ENCODE measurements at regions not wholly inside any gene's neighbourhood (a gene's known extent, or its start where the extent isn't known, plus 50 kb on each side); places are given as distances from the start of the nearest gene placed in this dataset.

- Histone ChIP-seq H3K4me1 (ENCODE audit: control insufficient read depth, insufficient read depth, low read length) (no peaks in the 10 kb centered on the region), H3K36me3 (ENCODE audit: control insufficient read depth in 2 of 2, insufficient read depth in 1 of 2, low read length in 2 of 2) (no peaks in the 10 kb centered on the region), H3K4me3 (ENCODE audit: low read depth, low read length) (no peak overlapping the region), H3K27ac (ENCODE audit: extremely low read depth, low read depth, low read length) (no peak overlapping the region), H3K9me3 (ENCODE audit: control insufficient read depth, insufficient read depth, low read depth, low read length) (no peaks in the 10 kb centered on the region)
- TF ChIP-seq ZNF391 (tag by site-specific recombination; IDR thresholded peaks at IDR 0.05; ENCODE audit: borderline replicate concordance, low read depth) (no peak), ZNF18 (tag by site-specific recombination; IDR thresholded peaks at IDR 0.05) (no peak), ZSCAN5A (tag by site-specific recombination; IDR thresholded peaks at IDR 0.05) (no peak), ZNF548 (tag by site-specific recombination; IDR thresholded peaks at IDR 0.05) (no peak), ZNF112 (tag by site-specific recombination; IDR thresholded peaks at IDR 0.05) (no peak), ZNF157 (tag by site-specific recombination; IDR thresholded peaks at IDR 0.05) (no peak), PRDM1 (tag by site-specific recombination; IDR thresholded peaks at IDR 0.05) (no peak), KLF9 (tag by site-specific recombination; IDR thresholded peaks at IDR 0.05; ENCODE audit: low read depth) (no peak)
- TF ChIP-seq, protein P1, sequence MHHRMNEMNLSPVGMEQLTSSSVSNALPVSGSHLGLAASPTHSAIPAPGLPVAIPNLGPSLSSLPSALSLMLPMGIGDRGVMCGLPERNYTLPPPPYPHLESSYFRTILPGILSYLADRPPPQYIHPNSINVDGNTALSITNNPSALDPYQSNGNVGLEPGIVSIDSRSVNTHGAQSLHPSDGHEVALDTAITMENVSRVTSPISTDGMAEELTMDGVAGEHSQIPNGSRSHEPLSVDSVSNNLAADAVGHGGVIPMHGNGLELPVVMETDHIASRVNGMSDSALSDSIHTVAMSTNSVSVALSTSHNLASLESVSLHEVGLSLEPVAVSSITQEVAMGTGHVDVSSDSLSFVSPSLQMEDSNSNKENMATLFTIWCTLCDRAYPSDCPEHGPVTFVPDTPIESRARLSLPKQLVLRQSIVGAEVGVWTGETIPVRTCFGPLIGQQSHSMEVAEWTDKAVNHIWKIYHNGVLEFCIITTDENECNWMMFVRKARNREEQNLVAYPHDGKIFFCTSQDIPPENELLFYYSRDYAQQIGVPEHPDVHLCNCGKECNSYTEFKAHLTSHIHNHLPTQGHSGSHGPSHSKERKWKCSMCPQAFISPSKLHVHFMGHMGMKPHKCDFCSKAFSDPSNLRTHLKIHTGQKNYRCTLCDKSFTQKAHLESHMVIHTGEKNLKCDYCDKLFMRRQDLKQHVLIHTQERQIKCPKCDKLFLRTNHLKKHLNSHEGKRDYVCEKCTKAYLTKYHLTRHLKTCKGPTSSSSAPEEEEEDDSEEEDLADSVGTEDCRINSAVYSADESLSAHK (tag by site-specific recombination; IDR thresholded peaks at IDR 0.05) = no peak
- TF ChIP-seq, protein P2, sequence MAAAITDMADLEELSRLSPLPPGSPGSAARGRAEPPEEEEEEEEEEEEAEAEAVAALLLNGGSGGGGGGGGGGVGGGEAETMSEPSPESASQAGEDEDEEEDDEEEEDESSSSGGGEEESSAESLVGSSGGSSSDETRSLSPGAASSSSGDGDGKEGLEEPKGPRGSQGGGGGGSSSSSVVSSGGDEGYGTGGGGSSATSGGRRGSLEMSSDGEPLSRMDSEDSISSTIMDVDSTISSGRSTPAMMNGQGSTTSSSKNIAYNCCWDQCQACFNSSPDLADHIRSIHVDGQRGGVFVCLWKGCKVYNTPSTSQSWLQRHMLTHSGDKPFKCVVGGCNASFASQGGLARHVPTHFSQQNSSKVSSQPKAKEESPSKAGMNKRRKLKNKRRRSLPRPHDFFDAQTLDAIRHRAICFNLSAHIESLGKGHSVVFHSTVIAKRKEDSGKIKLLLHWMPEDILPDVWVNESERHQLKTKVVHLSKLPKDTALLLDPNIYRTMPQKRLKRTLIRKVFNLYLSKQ (tag by site-specific recombination; IDR thresholded peaks at IDR 0.05; ENCODE audit: borderline replicate concordance) = no peak
- ChIA-PET CTCF (interaction anchor here (0.7 kb wide), 1 partner anchor 1737 kb away, joined by 5 read pairs; no protein-coding TSS in a partner anchor), POLR2A (no interaction called here)
These were observed 214.3 kb downstream of the KCNA4 start for GRCh38 chr11:29802522-29802921.

DNA sequence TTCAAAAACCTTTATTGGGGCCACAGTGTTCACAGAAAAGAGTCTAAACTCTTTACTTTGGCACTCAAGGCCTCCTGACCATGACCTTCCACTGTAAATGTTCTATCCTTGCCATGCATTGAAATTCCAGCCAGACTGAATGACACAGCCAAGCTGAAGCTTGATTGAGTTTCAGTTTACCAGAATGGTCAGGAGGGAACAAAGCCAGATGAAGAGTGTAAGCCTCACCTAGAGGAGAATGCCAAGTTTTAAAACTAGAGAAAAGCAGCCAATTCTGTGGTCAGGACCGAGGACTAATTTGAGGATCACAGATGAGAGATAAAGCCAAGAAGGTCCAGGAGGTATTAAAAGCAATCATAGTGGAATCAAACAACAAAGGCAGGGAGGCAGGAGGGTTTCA is 215.3 kb downstream of the KCNA4 start:
- CTCF ChIA-PET = no interaction called here
- POLR2A ChIA-PET = no interaction called here
- TF ChIP-seq ZNF324 (tag by site-specific recombination; IDR thresholded peaks at IDR 0.05) (no peak), SP7 (tag by site-specific recombination; IDR thresholded peaks at IDR 0.05) (no peak), ZXDB (tag by site-specific recombination; IDR thresholded peaks at IDR 0.05) (no peak), ZNF404 (tag by site-specific recombination; IDR thresholded peaks at IDR 0.05) (no peak), ZNF341 (tag by site-specific recombination; IDR thresholded peaks at IDR 0.05; ENCODE audit: low read depth) (no peak), ZNF174 (tag by site-specific recombination; IDR thresholded peaks at IDR 0.05) (no peak), ZNF175 (tag by site-specific recombination; IDR thresholded peaks at IDR 0.05) (no peak), ZNF677 (tag by site-specific recombination; IDR thresholded peaks at IDR 0.05) (no peak), ZNF571 (tag by site-specific recombination; IDR thresholded peaks at IDR 0.05) (no peak), ZNF623 (tag by site-specific recombination; IDR thresholded peaks at IDR 0.05) (no peak), ZSCAN23 (tag by site-specific recombination; IDR thresholded peaks at IDR 0.05) (no peak)
- TF ChIP-seq, protein P3, sequence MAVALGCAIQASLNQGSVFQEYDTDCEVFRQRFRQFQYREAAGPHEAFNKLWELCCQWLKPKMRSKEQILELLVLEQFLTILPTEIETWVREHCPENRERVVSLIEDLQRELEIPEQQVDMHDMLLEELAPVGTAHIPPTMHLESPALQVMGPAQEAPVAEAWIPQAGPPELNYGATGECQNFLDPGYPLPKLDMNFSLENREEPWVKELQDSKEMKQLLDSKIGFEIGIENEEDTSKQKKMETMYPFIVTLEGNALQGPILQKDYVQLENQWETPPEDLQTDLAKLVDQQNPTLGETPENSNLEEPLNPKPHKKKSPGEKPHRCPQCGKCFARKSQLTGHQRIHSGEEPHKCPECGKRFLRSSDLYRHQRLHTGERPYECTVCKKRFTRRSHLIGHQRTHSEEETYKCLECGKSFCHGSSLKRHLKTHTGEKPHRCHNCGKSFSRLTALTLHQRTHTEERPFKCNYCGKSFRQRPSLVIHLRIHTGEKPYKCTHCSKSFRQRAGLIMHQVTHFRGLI (tag by site-specific recombination; IDR thresholded peaks at IDR 0.05) = no peak

More for the DNA sequence above, 215.3 kb downstream of the KCNA4 start:
- Histone ChIP-seq H3K36me3 (ENCODE audit: control insufficient read depth in 2 of 2, insufficient read depth in 1 of 2, low read length in 2 of 2) (no peaks in the 10 kb centered on the region), H3K9me3 (ENCODE audit: control insufficient read depth, insufficient read depth, low read depth, low read length) (no peaks in the 10 kb centered on the region), H3K27ac (ENCODE audit: extremely low read depth, low read depth, low read length) (no peak overlapping the region), H3K4me1 (ENCODE audit: control insufficient read depth, insufficient read depth, low read length) (no peaks in the 10 kb centered on the region), H3K4me3 (ENCODE audit: low read depth, low read length) (no peak overlapping the region)
